B cell (primary cell): ENCODE measurements at regions not wholly inside any gene's neighbourhood (a gene's known extent, or its start where the extent isn't known, plus 50 kb on each side); places are given as distances from the start of the nearest gene placed in this dataset.

Source experiments
- ATAC-seq: fragments of 200-7000 bp; cut with Tn5 transposase; one replicate; pipeline ENCODE4 v1.10.0; 2021; ENCODE audit warnings: low read depth, mild to moderate bottlenecking, moderate number of reproducible peaks, moderate library complexity
- CTCF ChIA-PET: fragments of 350-600 bp; sonication (Branson Sonifier 250); formaldehyde crosslinking; loops from one replicate; lab custom pipeline; 2021; ENCODE audit warnings: antibody characterized with exemption, inconsistent platforms; lab: Charles Lee
- POLR2A ChIA-PET: fragments of 350-600 bp; sonication (Branson Sonifier 250); formaldehyde crosslinking; loops from one replicate; lab custom pipeline; 2021; ENCODE audit warnings: antibody characterized with exemption; lab: Charles Lee
- DNase-seq: peaks from one replicate; pipeline ENCODE4 v3.0.0; 2013
- H2AFZ ChIP-seq: 2 replicates; pipeline ENCODE4 v1.6.1; 2012; ENCODE audit warnings: mild to moderate bottlenecking, low read depth, low read length; ENCODE audit not compliant: insufficient read depth, poor library complexity, severe bottlenecking
- H3K27ac ChIP-seq, 2 donors: 1 replicate in 1 of 2; 2 replicates in 1 of 2; pipeline ENCODE4 v1.5.1; 2012 to 2013; ENCODE audit warnings: low read length in 2 of 2, mild to moderate bottlenecking in 2 of 2, moderate library complexity in 1 of 2
- H3K27me3 ChIP-seq, 4 experiments: fragments of 200-600 bp in 1 of 4; sonication (generic) in 1 of 4; replicated peaks in 1 of 4; 1 replicate in 2 of 4; 2 replicates in 2 of 4; pipeline versions ENCODE4 v1.6.1 to v1.7.0; 2013 to 2016; ENCODE audit warnings: low read length in 3 of 4, mild to moderate bottlenecking in 2 of 4, mixed read lengths in 1 of 4, moderate library complexity in 1 of 4; ENCODE audit not compliant: insufficient read depth in 4 of 4, control insufficient read depth in 3 of 4; ENCODE audit errors: control extremely low read depth in 1 of 4
- H3K36me3 ChIP-seq, 2 experiments: replicated peaks in 1 of 2; 1 replicate in 1 of 2; 2 replicates in 1 of 2; pipeline versions ENCODE4 v1.6.1 to v1.7.1; 2013; ENCODE audit warnings: low read length in 1 of 2; ENCODE audit not compliant: insufficient read depth in 2 of 2, control insufficient read depth in 1 of 2; ENCODE audit errors: control extremely low read depth in 1 of 2, extremely low read depth in 1 of 2
- H3K4me1 ChIP-seq, 2 donors: fragments of 200-600 bp in 1 of 2; sonication (generic) in 1 of 2; 1 replicate in 1 of 2; 2 replicates in 1 of 2; pipeline versions ENCODE4 v1.5.1 to v1.6.1; 2013 to 2017; ENCODE audit warnings: low read length in 2 of 2; ENCODE audit not compliant: control insufficient read depth in 2 of 2, insufficient read depth in 2 of 2
- H3K4me2 ChIP-seq: replicated peaks from 2 replicates; pipeline ENCODE3; 2012; ENCODE audit warnings: mild to moderate bottlenecking, low read depth, low read length; ENCODE audit not compliant: poor library complexity, severe bottlenecking
- H3K4me3 ChIP-seq, 5 experiments: fragments of 200-600 bp in 1 of 5; sonication (generic) in 1 of 5; 1 replicate in 3 of 5; 2 replicates in 2 of 5; pipeline versions ENCODE4 v1.5.1 to v1.7.0; 2011 to 2016; ENCODE audit warnings: low read length in 4 of 5, mild to moderate bottlenecking in 4 of 5, low read depth in 2 of 5, control low read depth in 1 of 5, moderate library complexity in 1 of 5; ENCODE audit not compliant: insufficient read depth in 1 of 5; ENCODE audit errors: control extremely low read depth in 1 of 5, extremely low read depth in 1 of 5
- H3K79me2 ChIP-seq: fragments of 200-600 bp; sonication (generic); one replicate; pipeline ENCODE4 v1.6.0; 2016; ENCODE audit warnings: low read length; ENCODE audit not compliant: control insufficient read depth, insufficient read depth
- H3K9ac ChIP-seq: fragments of 200-600 bp; sonication (generic); 2 replicates; pipeline ENCODE4 v1.6.1; 2017; ENCODE audit warnings: mild to moderate bottlenecking, low read length, moderate library complexity
- H3K9me3 ChIP-seq, 3 donors: one replicate each; pipeline versions ENCODE4 v1.6.1 to v1.7.1; 2013; ENCODE audit warnings: low read length in 2 of 3; ENCODE audit not compliant: control insufficient read depth in 2 of 3, insufficient read depth in 1 of 3; ENCODE audit errors: control extremely low read depth in 1 of 3
- H4K20me1 ChIP-seq: 2 replicates; pipeline ENCODE4 v1.6.0; 2012; ENCODE audit warnings: mild to moderate bottlenecking, low read length; ENCODE audit not compliant: insufficient read depth, control insufficient read depth, poor library complexity, severe bottlenecking
- H3K27ac Mint-ChIP-seq: one replicate; pipeline ENCODE4 v1.8.0; 2021; ENCODE audit warnings: mixed read lengths
- H3K27me3 Mint-ChIP-seq: one replicate; pipeline ENCODE4 v1.8.0; 2021; ENCODE audit warnings: mixed read lengths
- H3K4me1 Mint-ChIP-seq: one replicate; pipeline ENCODE4 v1.8.0; 2021; ENCODE audit warnings: mixed read lengths
- H3K4me3 Mint-ChIP-seq: one replicate; pipeline ENCODE4 v1.8.0; 2021; ENCODE audit warnings: mixed read lengths
- H3K9me3 Mint-ChIP-seq: one replicate; pipeline ENCODE4 v1.8.0; 2022; ENCODE audit warnings: mixed read lengths; ENCODE audit not compliant: insufficient read depth
- CTCF ChIP-seq: fragments of 200-600 bp; IDR thresholded peaks from one replicate; pipeline ENCODE4 v1.8.0; 2022; ENCODE audit warnings: antibody characterized with exemption, mild to moderate bottlenecking
- EZH2 ChIP-seq: IDR thresholded peaks from 2 replicates; pipeline ENCODE4 v1.6.1; 2012; ENCODE audit warnings: borderline replicate concordance, low read depth, mild to moderate bottlenecking, moderate library complexity, low read length; ENCODE audit not compliant: insufficient read depth, poor library complexity, severe bottlenecking
- WGBS: methylation state at CpG from one replicate; pipeline ENCODE4 v1.1.5; 2013; ENCODE audit warnings: missing lambda C conversion rate; ENCODE audit not compliant: insufficient coverage; 5-methylcytosine and 5-hydroxymethylcytosine counted together
- intact Hi-C: fragments of 100-400 bp; cut with micrococcal nuclease; formaldehyde crosslinking; loops from one replicate; pipeline ENCODE4 v1.10.0; 2022

- H3K27me3 ChIP-seq: no peaks in the 10 kb centered on the region
- WGBS: 71% methylated on average over 2 of the region's 3 CpGs
- no peak for TF ChIP-seq EZH2
- TF ChIP-seq CTCF: no peak
- Mint-ChIP-seq H3K4me3 (no peak overlapping the region), H3K27ac (no peak overlapping the region), H3K4me1 (peaks cover 50% of the 10 kb centered on the region), H3K9me3 (no peaks in the 10 kb centered on the region), H3K27me3 (no peaks in the 10 kb centered on the region)
- H3K4me2 ChIP-seq: peak overlapping the region; percentile 15
- no peak overlapping the region for H2AFZ ChIP-seq
- CTCF ChIA-PET: interaction anchor here (1.5 kb wide), 1 partner anchor 9 kb away, joined by 9 read pairs; no protein-coding TSS in a partner anchor
- POLR2A ChIA-PET: no interaction called here
- no peak overlapping the region for H3K9ac ChIP-seq
- intact Hi-C loops: no loop called here
- H3K4me1 ChIP-seq: peaks cover 39 to 49% of the 10 kb centered on the region in 2 donors
- H3K4me3 ChIP-seq: no peak overlapping the region
- ATAC-seq (no peak), DNase-seq (no peak)
- peaks cover 0 to 4% (median 0%) of the 10 kb centered on the region in 3 donors for H3K9me3 ChIP-seq
- no peaks in the 10 kb centered on the region for H3K79me2 ChIP-seq
- no peaks in the 10 kb centered on the region for H3K36me3 ChIP-seq
- no peak overlapping the region for H3K27ac ChIP-seq
- H4K20me1 ChIP-seq: no peaks in the 10 kb centered on the region
Measured at GRCh38 chr5:173777674-173778073, 110.5 kb upstream of the CPEB4 start.

DNA sequence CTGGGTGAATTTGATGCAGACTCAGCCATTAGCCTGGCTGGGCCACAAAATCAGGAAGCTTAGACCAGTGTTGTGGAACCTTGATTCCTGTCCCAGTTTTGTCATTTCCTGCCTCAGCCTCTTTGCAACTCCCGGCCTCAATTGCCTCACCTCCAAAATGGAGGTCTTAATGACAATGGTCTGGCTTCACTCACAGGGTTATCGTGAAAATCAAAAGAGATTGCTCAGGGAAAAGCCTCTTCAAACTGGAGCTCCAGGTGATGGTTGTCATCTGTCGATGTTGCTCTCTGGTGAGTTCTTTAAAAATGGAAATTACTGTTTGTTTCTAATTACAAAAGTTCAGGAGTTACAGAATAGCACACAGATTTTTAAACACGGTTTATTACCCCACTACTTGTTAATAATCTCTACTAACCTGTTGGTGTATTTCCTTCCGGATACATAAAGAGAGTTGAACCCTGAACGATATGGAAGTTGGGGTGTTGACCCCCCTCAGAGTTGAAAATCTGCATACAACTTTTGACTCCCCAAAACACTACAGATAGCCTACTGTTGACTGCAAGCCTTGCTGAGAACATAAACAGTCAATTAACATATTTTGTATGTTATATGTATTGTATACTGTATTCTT, 109.9 kb upstream of the CPEB4 start:
- CTCF ChIA-PET: interaction anchor here (1.5 kb wide), 1 partner anchor 8 kb away, joined by 9 read pairs; no protein-coding TSS in a partner anchor
- Histone ChIP-seq H3K4me2 (peak overlapping the region; percentile 15), H3K79me2 (no peaks in the 10 kb centered on the region), H4K20me1 (no peaks in the 10 kb centered on the region), H3K9ac (no peak overlapping the region), H3K9me3 (peaks cover 0 to 4% (median 0%) of the 10 kb centered on the region in 3 donors), H3K4me1 (peaks cover 41 to 51% of the 10 kb centered on the region in 2 donors), H3K27ac (no peak overlapping the region), H2AFZ (no peak overlapping the region), H3K27me3 (no peaks in the 10 kb centered on the region), H3K4me3 (no peak overlapping the region), H3K36me3 (no peaks in the 10 kb centered on the region)
- no peaks in the 10 kb centered on the region for H3K27me3 Mint-ChIP-seq
- DNase-seq (no peak), ATAC-seq (no peak)
- WGBS: no CpG with 5 or more reads among the region's 6 CpGs
- intact Hi-C loops: no loop called here
- no peak for TF ChIP-seq CTCF
- TF ChIP-seq EZH2: no peak
- no peak overlapping the region for H3K4me3 Mint-ChIP-seq
- H3K4me1 Mint-ChIP-seq: peaks cover 53% of the 10 kb centered on the region
- POLR2A ChIA-PET: no interaction called here
- H3K27ac Mint-ChIP-seq: peak overlapping the region; percentile 7
- no peaks in the 10 kb centered on the region for H3K9me3 Mint-ChIP-seq
